Suprapubic skin (tissue), 3 donors: ENCODE measurements at regions not wholly inside any gene's neighbourhood (a gene's known extent, or its start where the extent isn't known, plus 50 kb on each side); places are given as distances from the start of the nearest gene placed in this dataset.

Experiments used
- CTCF ChIP-seq, 2 donors: fragments of 200-600 bp in 1 of 2; fragments of 450-650 bp in 1 of 2; sonication (generic) in 1 of 2; IDR thresholded peaks; one replicate each; pipeline ENCODE4 v1.5.1; 2016 to 2019; ENCODE audit warnings: antibody characterized with exemption in 2 of 2, mild to moderate bottlenecking in 1 of 2, moderate library complexity in 1 of 2
- EP300 ChIP-seq: sonication (generic); formaldehyde crosslinking; IDR thresholded peaks from one replicate; pipeline ENCODE4 v1.6.1; 2017; ENCODE audit warnings: antibody characterized with exemption
- POLR2A ChIP-seq, 2 donors: fragments of 450-650 bp; IDR thresholded peaks; one replicate each; pipeline ENCODE4 v1.6.1; 2017; ENCODE audit warnings: antibody characterized with exemption in 2 of 2, mild to moderate bottlenecking in 2 of 2, moderate library complexity in 2 of 2

- no peak for TF ChIP-seq CTCF (IDR thresholded peaks at IDR 0.05)
- no peak for TF ChIP-seq POLR2A (IDR thresholded peaks at IDR 0.05)
- no peak for TF ChIP-seq EP300
These were observed 100.2 kb downstream of the TNFSF18 start for GRCh38 chr1:172950528-172950927.
